ENCODE measurements at regions not wholly inside any gene's neighbourhood (a gene's known extent, or its start where the extent isn't known, plus 50 kb on each side); places are given as distances from the start of the nearest gene placed in this dataset.

GRCh38 chr12:85352016-85352415 lies 72.0 kb downstream of the ALX1 start:
- Mint-ChIP-seq H3K4me3 (no peak overlapping the region), H3K4me1 (no peaks in the 10 kb centered on the region), H3K36me3 (ENCODE audit: low read depth) (no peaks in the 10 kb centered on the region), H3K27me3 (no peaks in the 10 kb centered on the region), H3K9me3 (ENCODE audit: low read depth) (no peaks in the 10 kb centered on the region), H3K27ac (no peak overlapping the region)
- ChIA-PET POLR2A (no interaction called here), CTCF (no interaction called here)
- no peak for ATAC-seq
- intact Hi-C loops (cut with DNase I, micrococcal nuclease): no loop called here
- DNase-seq: no peak

- ATAC-seq: no peak
- ChIA-PET CTCF (interaction anchor here (0.5 kb wide), 1 partner anchor 363 kb away, joined by 3 read pairs; no protein-coding TSS in a partner anchor), POLR2A (no interaction called here)
- no peaks in the 10 kb centered on the region for H3K9me3 Mint-ChIP-seq (ENCODE audit: low read depth)
- no peaks in the 10 kb centered on the region for H3K4me1 Mint-ChIP-seq
- no peaks in the 10 kb centered on the region for H3K36me3 Mint-ChIP-seq (ENCODE audit: low read depth)
- no peak overlapping the region for H3K27ac Mint-ChIP-seq
- H3K27me3 Mint-ChIP-seq: no peaks in the 10 kb centered on the region
- intact Hi-C loops (cut with DNase I, micrococcal nuclease): no loop called here
- no peak for DNase-seq
- no peak overlapping the region for H3K4me3 Mint-ChIP-seq
Measured at GRCh38 chr12:85356596-85357385, 76.8 kb downstream of the ALX1 start.

GRCh38 chr12:85357609-85358008 lies 77.6 kb downstream of the ALX1 start:
- H3K4me3 Mint-ChIP-seq: no peak overlapping the region
- DNase-seq: no peak
- POLR2A ChIA-PET: no interaction called here
- no peak overlapping the region for H3K27ac Mint-ChIP-seq
- no peaks in the 10 kb centered on the region for H3K36me3 Mint-ChIP-seq (ENCODE audit: low read depth)
- no peaks in the 10 kb centered on the region for H3K27me3 Mint-ChIP-seq
- H3K4me1 Mint-ChIP-seq: no peaks in the 10 kb centered on the region
- CTCF ChIA-PET: no interaction called here
- H3K9me3 Mint-ChIP-seq (ENCODE audit: low read depth): no peaks in the 10 kb centered on the region
- intact Hi-C loops (cut with DNase I, micrococcal nuclease): no loop called here
- ATAC-seq: no peak

GRCh38 chr12:85358715-85359114 lies 78.7 kb downstream of the ALX1 start:
- Mint-ChIP-seq H3K4me3 (no peak overlapping the region), H3K9me3 (ENCODE audit: low read depth) (no peaks in the 10 kb centered on the region), H3K27me3 (no peaks in the 10 kb centered on the region), H3K27ac (no peak overlapping the region), H3K4me1 (no peaks in the 10 kb centered on the region), H3K36me3 (ENCODE audit: low read depth) (no peaks in the 10 kb centered on the region)
- ChIA-PET CTCF (no interaction called here), POLR2A (no interaction called here)
- no peak for DNase-seq
- intact Hi-C loops (cut with DNase I, micrococcal nuclease): no loop called here
- ATAC-seq: no peak

GRCh38 chr12:85363382-85364190 lies 83.6 kb downstream of the ALX1 start:
- ChIA-PET CTCF (no interaction called here), POLR2A (no interaction called here)
- H3K9me3 Mint-ChIP-seq (ENCODE audit: low read depth): no peaks in the 10 kb centered on the region
- no peaks in the 10 kb centered on the region for H3K4me1 Mint-ChIP-seq
- no peak overlapping the region for H3K4me3 Mint-ChIP-seq
- no peaks in the 10 kb centered on the region for H3K27me3 Mint-ChIP-seq
- intact Hi-C loops (cut with DNase I, micrococcal nuclease): no loop called here
- DNase-seq (no peak), ATAC-seq (no peak)
- H3K36me3 Mint-ChIP-seq (ENCODE audit: low read depth): no peaks in the 10 kb centered on the region
- H3K27ac Mint-ChIP-seq: no peak overlapping the region

GRCh38 chr12:85367936-85368335 lies 87.9 kb downstream of the ALX1 start:
- POLR2A ChIA-PET: no interaction called here
- no peak overlapping the region for H3K27ac Mint-ChIP-seq
- no peaks in the 10 kb centered on the region for H3K4me1 Mint-ChIP-seq
- H3K9me3 Mint-ChIP-seq (ENCODE audit: low read depth): no peaks in the 10 kb centered on the region
- CTCF ChIA-PET: no interaction called here
- H3K27me3 Mint-ChIP-seq: no peaks in the 10 kb centered on the region
- no peak for ATAC-seq
- no peak for DNase-seq
- H3K36me3 Mint-ChIP-seq (ENCODE audit: low read depth): no peaks in the 10 kb centered on the region
- intact Hi-C loops (cut with DNase I, micrococcal nuclease): no loop called here
- H3K4me3 Mint-ChIP-seq: no peak overlapping the region

- ATAC-seq (no peak), DNase-seq (no peak)
- POLR2A ChIA-PET: no interaction called here
- no peak overlapping the region for H3K4me3 Mint-ChIP-seq
- H3K27ac Mint-ChIP-seq: no peak overlapping the region
- no peaks in the 10 kb centered on the region for H3K4me1 Mint-ChIP-seq
- no peaks in the 10 kb centered on the region for H3K36me3 Mint-ChIP-seq (ENCODE audit: low read depth)
- H3K27me3 Mint-ChIP-seq: no peaks in the 10 kb centered on the region
- intact Hi-C loops (cut with DNase I, micrococcal nuclease): no loop called here
- H3K9me3 Mint-ChIP-seq (ENCODE audit: low read depth): no peaks in the 10 kb centered on the region
- CTCF ChIA-PET: no interaction called here
Measured at GRCh38 chr12:85369365-85370154, 89.5 kb downstream of the ALX1 start.

GRCh38 chr12:85373045-85373444 lies 93.0 kb downstream of the ALX1 start:
- Mint-ChIP-seq H3K4me1 (no peaks in the 10 kb centered on the region), H3K36me3 (ENCODE audit: low read depth) (no peaks in the 10 kb centered on the region), H3K27me3 (no peaks in the 10 kb centered on the region), H3K9me3 (ENCODE audit: low read depth) (no peaks in the 10 kb centered on the region), H3K27ac (no peak overlapping the region), H3K4me3 (no peak overlapping the region)
- intact Hi-C loops (cut with DNase I, micrococcal nuclease): no loop called here
- CTCF ChIA-PET: no interaction called here
- DNase-seq (no peak), ATAC-seq (no peak)
- POLR2A ChIA-PET: no interaction called here

GRCh38 chr12:85374981-85375380 lies 95.0 kb downstream of the ALX1 start:
- DNase-seq (no peak), ATAC-seq (no peak)
- ChIA-PET CTCF (interaction anchor here (0.8 kb wide), 1 partner anchor 9 kb away, joined by 3 read pairs; no protein-coding TSS in a partner anchor), POLR2A (no interaction called here)
- Mint-ChIP-seq H3K9me3 (ENCODE audit: low read depth) (peaks cover 1% of the 10 kb centered on the region), H3K4me3 (no peak overlapping the region), H3K27me3 (no peaks in the 10 kb centered on the region), H3K4me1 (no peaks in the 10 kb centered on the region), H3K27ac (no peak overlapping the region), H3K36me3 (ENCODE audit: low read depth) (no peaks in the 10 kb centered on the region)
- intact Hi-C loops (cut with DNase I, micrococcal nuclease): no loop called here

GRCh38 chr12:85385406-85385805 lies 105.4 kb downstream of the ALX1 start:
- H3K27ac Mint-ChIP-seq: no peak overlapping the region
- POLR2A ChIA-PET: no interaction called here

GRCh38 chr12:85390266-85390665 lies 110.2 kb downstream of the ALX1 start:
- H3K4me1 Mint-ChIP-seq: no peaks in the 10 kb centered on the region
- intact Hi-C loops (cut with DNase I, micrococcal nuclease): no loop called here
- H3K9me3 Mint-ChIP-seq (ENCODE audit: low read depth): no peaks in the 10 kb centered on the region
- ChIA-PET POLR2A (no interaction called here), CTCF (no interaction called here)
- H3K4me3 Mint-ChIP-seq: no peak overlapping the region
- ATAC-seq: no peak
- no peak overlapping the region for H3K27ac Mint-ChIP-seq
- no peaks in the 10 kb centered on the region for H3K27me3 Mint-ChIP-seq
- H3K36me3 Mint-ChIP-seq (ENCODE audit: low read depth): no peaks in the 10 kb centered on the region
- no peak for DNase-seq

More at GRCh38 chr12:85385406-85385805, 105.4 kb downstream of the ALX1 start:
- H3K36me3 Mint-ChIP-seq (ENCODE audit: low read depth): no peaks in the 10 kb centered on the region
- DNase-seq (no peak), ATAC-seq (no peak)
- CTCF ChIA-PET: interaction anchor here (0.5 kb wide), 1 partner anchor 441 kb away, joined by 3 read pairs; no protein-coding TSS in a partner anchor
- H3K27me3 Mint-ChIP-seq: no peaks in the 10 kb centered on the region
- H3K4me1 Mint-ChIP-seq: no peaks in the 10 kb centered on the region
- intact Hi-C loops (cut with DNase I, micrococcal nuclease): no loop called here
- no peaks in the 10 kb centered on the region for H3K9me3 Mint-ChIP-seq (ENCODE audit: low read depth)
- H3K4me3 Mint-ChIP-seq: no peak overlapping the region

- POLR2A ChIA-PET: no interaction called here
Measured at GRCh38 chr12:85392508-85392907, 112.5 kb downstream of the ALX1 start.

More at GRCh38 chr12:85392508-85392907, 112.5 kb downstream of the ALX1 start:
- intact Hi-C loops (cut with DNase I, micrococcal nuclease): no loop called here
- H3K9me3 Mint-ChIP-seq (ENCODE audit: low read depth): no peaks in the 10 kb centered on the region
- DNase-seq (no peak), ATAC-seq (no peak)
- H3K4me1 Mint-ChIP-seq: no peaks in the 10 kb centered on the region
- no peak overlapping the region for H3K4me3 Mint-ChIP-seq
- no peaks in the 10 kb centered on the region for H3K36me3 Mint-ChIP-seq (ENCODE audit: low read depth)
- no peaks in the 10 kb centered on the region for H3K27me3 Mint-ChIP-seq
- CTCF ChIA-PET: no interaction called here
- H3K27ac Mint-ChIP-seq: no peak overlapping the region

Data from activated CD4-positive, alpha-beta T cell treated with anti-CD3 and anti-CD28 coated beads for 36 hours (primary cell).